SK-N-SH treated with all-trans-retinoic acid at 6 μM for 48 hours (cell line): ENCODE measurements at regions not wholly inside any gene's neighbourhood (a gene's known extent, or its start where the extent isn't known, plus 50 kb on each side); places are given as distances from the start of the nearest gene placed in this dataset.

ENCODE experiments used
- ATAC-seq: fragments of 200-7000 bp; cut with Tn5 transposase; 3 replicates; pipeline ENCODE4 v1.9.1; 2020; ENCODE audit warnings: mild to moderate bottlenecking, moderate library complexity
- ARNTL ChIP-seq: fragments of 450-650 bp; formaldehyde crosslinking; IDR thresholded peaks from 2 replicates; pipeline ENCODE4 v1.5.0; 2020; ENCODE audit warnings: low read depth, mild to moderate bottlenecking, moderate library complexity, borderline replicate concordance
- BACH2 ChIP-seq: fragments of 250-450 bp; sonication (Bioruptor Pico); IDR thresholded peaks from 2 replicates; pipeline ENCODE4 v1.9.0; 2021; ENCODE audit warnings: mild to moderate bottlenecking, borderline replicate concordance
- CSDC2 ChIP-seq: fragments of 250-450 bp; sonication (Bioruptor Pico); IDR thresholded peaks from 2 replicates; pipeline ENCODE4 v1.5.0; 2020; ENCODE audit warnings: mild to moderate bottlenecking, moderate library complexity
- ESRRG ChIP-seq: fragments of 250-450 bp; sonication (Bioruptor Pico); IDR thresholded peaks from 2 replicates; pipeline ENCODE4 v1.6.1; 2021; ENCODE audit warnings: mild to moderate bottlenecking
- OSR1 ChIP-seq: fragments of 250-450 bp; sonication (Bioruptor Pico); IDR thresholded peaks from 2 replicates; pipeline ENCODE4 v1.8.0; 2022; ENCODE audit warnings: moderate library complexity, mild to moderate bottlenecking, inconsistent platforms
- PPARA ChIP-seq: fragments of 250-450 bp; sonication (Bioruptor Pico); IDR thresholded peaks from 2 replicates; pipeline ENCODE4 v1.5.0; 2020; ENCODE audit warnings: mild to moderate bottlenecking, borderline replicate concordance
- RARB ChIP-seq: fragments of 250-450 bp; sonication (Bioruptor Pico); IDR thresholded peaks from 2 replicates; pipeline ENCODE4 v1.8.0; 2021; ENCODE audit warnings: mild to moderate bottlenecking, moderate library complexity
- SNAI2 ChIP-seq: fragments of 250-450 bp; sonication (Bioruptor Pico); IDR thresholded peaks from 2 replicates; pipeline ENCODE4 v1.5.0; 2020; ENCODE audit warnings: mild to moderate bottlenecking, moderate library complexity
- TOX ChIP-seq: fragments of 250-450 bp; sonication (Bioruptor Pico); IDR thresholded peaks from 2 replicates; pipeline ENCODE4 v1.8.0; 2021; ENCODE audit warnings: mild to moderate bottlenecking, moderate library complexity, borderline replicate concordance
- ZC3H10 ChIP-seq: fragments of 250-450 bp; sonication (Bioruptor Pico); IDR thresholded peaks from 2 replicates; pipeline ENCODE4 v1.5.1; 2021; ENCODE audit warnings: mild to moderate bottlenecking, moderate library complexity
- ZFP3 ChIP-seq: fragments of 250-450 bp; sonication (Bioruptor Pico); IDR thresholded peaks from 2 replicates; pipeline ENCODE4 v1.5.0; 2020; ENCODE audit warnings: mild to moderate bottlenecking, moderate library complexity
- ZNF565 ChIP-seq: fragments of 450-650 bp; formaldehyde crosslinking; conservative IDR thresholded peaks from 2 replicates; pipeline ENCODE4 v1.5.0; 2020; ENCODE audit warnings: low read depth, mild to moderate bottlenecking, moderate library complexity
- ZNF70 ChIP-seq: fragments of 450-650 bp; formaldehyde crosslinking; IDR thresholded peaks from 2 replicates; pipeline ENCODE4 v1.5.0; 2020; ENCODE audit warnings: mild to moderate bottlenecking, moderate library complexity
- ZNF8 ChIP-seq: fragments of 450-650 bp; formaldehyde crosslinking; IDR thresholded peaks from 2 replicates; pipeline ENCODE4 v1.5.0; 2020; ENCODE audit warnings: mild to moderate bottlenecking, moderate library complexity
- TF ChIP-seq, protein P1 (sequence below): fragments of 250-450 bp; sonication (Bioruptor Pico); IDR thresholded peaks from 2 replicates; pipeline ENCODE4 v1.8.0; 2020; ENCODE audit warnings: mild to moderate bottlenecking, moderate library complexity, borderline replicate concordance
- TF ChIP-seq, protein P2 (sequence below): fragments of 250-450 bp; sonication (Bioruptor Pico); IDR thresholded peaks from 2 replicates; pipeline ENCODE4 v1.5.0; 2020; ENCODE audit warnings: mild to moderate bottlenecking, moderate library complexity
- TF ChIP-seq, protein P3 (sequence below): fragments of 250-450 bp; sonication (Bioruptor Pico); IDR thresholded peaks from 2 replicates; pipeline ENCODE4 v1.5.1; 2020; ENCODE audit warnings: low read depth, mild to moderate bottlenecking, moderate library complexity
- TF ChIP-seq, protein P4 (sequence below): fragments of 250-450 bp; sonication (Bioruptor Pico); IDR thresholded peaks from 2 replicates; pipeline ENCODE4 v1.8.0; 2021; ENCODE audit warnings: low read depth, mild to moderate bottlenecking, moderate library complexity, borderline replicate concordance

DNA sequence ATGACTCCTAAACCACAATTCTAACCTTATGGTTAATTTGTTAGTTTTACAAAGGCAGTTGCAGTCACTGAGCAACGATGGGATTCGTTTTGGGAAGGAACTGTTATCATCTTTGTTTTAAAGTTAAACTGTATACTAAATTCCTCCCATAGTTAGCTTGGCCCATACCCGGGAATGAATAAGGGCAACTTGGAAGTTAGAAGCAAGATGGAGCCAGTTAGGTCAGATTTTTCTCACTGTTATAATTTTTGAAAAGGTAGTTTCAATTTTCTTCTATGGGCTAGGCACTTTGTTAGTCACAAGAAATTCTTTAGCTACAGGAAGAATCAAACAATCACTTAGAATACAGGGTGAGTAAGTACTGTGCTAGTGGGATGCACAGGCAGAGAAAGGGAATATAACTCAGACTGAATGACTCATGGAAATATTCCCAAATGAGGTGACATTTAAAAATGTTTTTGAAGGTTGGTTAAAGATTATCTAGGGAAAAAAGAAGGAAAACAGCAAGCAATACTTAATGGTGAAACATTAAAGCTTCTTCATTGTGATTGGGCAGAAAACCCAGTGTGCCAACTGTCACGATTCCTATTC is 153.6 kb downstream of the MAGEB17 start:
- peak; percentile 42; the same call in 2 of the 3 replicates for ATAC-seq
- TF ChIP-seq SNAI2 (CRISPR knock-in tag) (no peak), ZNF70 (no peak), ESRRG (CRISPR knock-in tag) (no peak), OSR1 (CRISPR knock-in tag) (peak; percentile 31; the same call in 1 of the 2 replicates)

DNA sequence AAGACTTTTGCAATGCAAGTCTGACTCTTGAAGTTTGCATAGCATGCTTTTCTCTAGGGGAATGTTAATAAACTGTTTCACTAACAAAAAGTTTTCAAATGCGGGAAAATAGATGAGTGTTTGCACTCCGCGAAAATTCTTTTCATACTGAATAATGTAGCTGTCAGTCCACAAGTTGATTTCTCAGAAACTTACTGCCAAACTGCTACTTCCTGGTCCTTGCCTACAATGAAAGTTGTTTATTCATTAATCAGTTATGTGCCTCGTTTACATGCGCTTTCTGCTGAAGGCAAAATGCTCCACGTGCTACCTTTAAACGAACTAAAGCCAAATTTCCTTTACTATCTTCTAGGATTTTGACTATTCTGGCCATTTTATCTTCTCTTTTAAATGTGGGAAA is 166.2 kb downstream of the MAGEB17 start:
- no peak for ATAC-seq
- TF ChIP-seq ZNF70 = no peak
- no peak for TF ChIP-seq SNAI2 (CRISPR knock-in tag)
- TF ChIP-seq ZNF8 (CRISPR knock-in tag) = no peak
- TF ChIP-seq TOX (CRISPR knock-in tag) = no peak
- no peak for TF ChIP-seq ESRRG (CRISPR knock-in tag)
- TF ChIP-seq CSDC2 = no peak
- TF ChIP-seq, protein P1, sequence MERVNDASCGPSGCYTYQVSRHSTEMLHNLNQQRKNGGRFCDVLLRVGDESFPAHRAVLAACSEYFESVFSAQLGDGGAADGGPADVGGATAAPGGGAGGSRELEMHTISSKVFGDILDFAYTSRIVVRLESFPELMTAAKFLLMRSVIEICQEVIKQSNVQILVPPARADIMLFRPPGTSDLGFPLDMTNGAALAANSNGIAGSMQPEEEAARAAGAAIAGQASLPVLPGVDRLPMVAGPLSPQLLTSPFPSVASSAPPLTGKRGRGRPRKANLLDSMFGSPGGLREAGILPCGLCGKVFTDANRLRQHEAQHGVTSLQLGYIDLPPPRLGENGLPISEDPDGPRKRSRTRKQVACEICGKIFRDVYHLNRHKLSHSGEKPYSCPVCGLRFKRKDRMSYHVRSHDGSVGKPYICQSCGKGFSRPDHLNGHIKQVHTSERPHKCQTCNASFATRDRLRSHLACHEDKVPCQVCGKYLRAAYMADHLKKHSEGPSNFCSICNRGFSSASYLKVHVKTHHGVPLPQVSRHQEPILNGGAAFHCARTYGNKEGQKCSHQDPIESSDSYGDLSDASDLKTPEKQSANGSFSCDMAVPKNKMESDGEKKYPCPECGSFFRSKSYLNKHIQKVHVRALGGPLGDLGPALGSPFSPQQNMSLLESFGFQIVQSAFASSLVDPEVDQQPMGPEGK (CRISPR knock-in tag) = no peak
- no peak for TF ChIP-seq ZNF565 (CRISPR knock-in tag)
- no peak for TF ChIP-seq OSR1 (CRISPR knock-in tag)
- TF ChIP-seq BACH2 (CRISPR knock-in tag) = no peak

DNA sequence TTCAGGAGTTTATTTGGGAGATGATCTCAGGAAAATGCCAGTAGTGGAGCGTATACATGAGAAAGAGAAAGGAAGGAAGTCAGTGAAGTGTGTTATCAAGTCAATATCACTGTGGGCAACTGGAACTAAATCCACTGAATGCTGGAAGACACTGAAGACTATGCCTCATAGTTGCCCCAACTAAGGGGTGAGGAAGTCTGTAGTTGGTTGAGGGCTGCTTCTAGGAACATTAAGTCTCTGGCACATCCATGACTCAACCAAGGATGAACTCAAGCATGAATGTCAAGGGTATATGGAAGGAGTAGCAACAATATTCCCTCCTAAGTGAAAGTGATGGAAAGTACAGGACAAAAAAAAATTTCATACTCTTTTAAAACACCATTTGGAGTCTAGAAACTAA is 167.9 kb downstream of the MAGEB17 start:
- TF ChIP-seq, protein P2, sequence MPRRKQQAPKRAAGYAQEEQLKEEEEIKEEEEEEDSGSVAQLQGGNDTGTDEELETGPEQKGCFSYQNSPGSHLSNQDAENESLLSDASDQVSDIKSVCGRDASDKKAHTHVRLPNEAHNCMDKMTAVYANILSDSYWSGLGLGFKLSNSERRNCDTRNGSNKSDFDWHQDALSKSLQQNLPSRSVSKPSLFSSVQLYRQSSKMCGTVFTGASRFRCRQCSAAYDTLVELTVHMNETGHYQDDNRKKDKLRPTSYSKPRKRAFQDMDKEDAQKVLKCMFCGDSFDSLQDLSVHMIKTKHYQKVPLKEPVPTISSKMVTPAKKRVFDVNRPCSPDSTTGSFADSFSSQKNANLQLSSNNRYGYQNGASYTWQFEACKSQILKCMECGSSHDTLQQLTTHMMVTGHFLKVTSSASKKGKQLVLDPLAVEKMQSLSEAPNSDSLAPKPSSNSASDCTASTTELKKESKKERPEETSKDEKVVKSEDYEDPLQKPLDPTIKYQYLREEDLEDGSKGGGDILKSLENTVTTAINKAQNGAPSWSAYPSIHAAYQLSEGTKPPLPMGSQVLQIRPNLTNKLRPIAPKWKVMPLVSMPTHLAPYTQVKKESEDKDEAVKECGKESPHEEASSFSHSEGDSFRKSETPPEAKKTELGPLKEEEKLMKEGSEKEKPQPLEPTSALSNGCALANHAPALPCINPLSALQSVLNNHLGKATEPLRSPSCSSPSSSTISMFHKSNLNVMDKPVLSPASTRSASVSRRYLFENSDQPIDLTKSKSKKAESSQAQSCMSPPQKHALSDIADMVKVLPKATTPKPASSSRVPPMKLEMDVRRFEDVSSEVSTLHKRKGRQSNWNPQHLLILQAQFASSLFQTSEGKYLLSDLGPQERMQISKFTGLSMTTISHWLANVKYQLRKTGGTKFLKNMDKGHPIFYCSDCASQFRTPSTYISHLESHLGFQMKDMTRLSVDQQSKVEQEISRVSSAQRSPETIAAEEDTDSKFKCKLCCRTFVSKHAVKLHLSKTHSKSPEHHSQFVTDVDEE (CRISPR knock-in tag) = no peak
- TF ChIP-seq, protein P3, sequence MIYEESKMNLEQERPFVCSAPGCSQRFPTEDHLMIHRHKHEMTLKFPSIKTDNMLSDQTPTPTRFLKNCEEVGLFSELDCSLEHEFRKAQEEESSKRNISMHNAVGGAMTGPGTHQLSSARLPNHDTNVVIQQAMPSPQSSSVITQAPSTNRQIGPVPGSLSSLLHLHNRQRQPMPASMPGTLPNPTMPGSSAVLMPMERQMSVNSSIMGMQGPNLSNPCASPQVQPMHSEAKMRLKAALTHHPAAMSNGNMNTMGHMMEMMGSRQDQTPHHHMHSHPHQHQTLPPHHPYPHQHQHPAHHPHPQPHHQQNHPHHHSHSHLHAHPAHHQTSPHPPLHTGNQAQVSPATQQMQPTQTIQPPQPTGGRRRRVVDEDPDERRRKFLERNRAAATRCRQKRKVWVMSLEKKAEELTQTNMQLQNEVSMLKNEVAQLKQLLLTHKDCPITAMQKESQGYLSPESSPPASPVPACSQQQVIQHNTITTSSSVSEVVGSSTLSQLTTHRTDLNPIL (CRISPR knock-in tag) = no peak
- no peak for TF ChIP-seq ZNF8 (CRISPR knock-in tag)
- no peak for TF ChIP-seq ARNTL (CRISPR knock-in tag)
- TF ChIP-seq TOX (CRISPR knock-in tag) = no peak
- TF ChIP-seq RARB (CRISPR knock-in tag) = no peak
- no peak for TF ChIP-seq BACH2 (CRISPR knock-in tag)
- TF ChIP-seq PPARA (CRISPR knock-in tag) = no peak
- TF ChIP-seq OSR1 (CRISPR knock-in tag) = no peak
- no peak for TF ChIP-seq SNAI2 (CRISPR knock-in tag)
- TF ChIP-seq ESRRG (CRISPR knock-in tag) = no peak
- no peak for ATAC-seq

DNA sequence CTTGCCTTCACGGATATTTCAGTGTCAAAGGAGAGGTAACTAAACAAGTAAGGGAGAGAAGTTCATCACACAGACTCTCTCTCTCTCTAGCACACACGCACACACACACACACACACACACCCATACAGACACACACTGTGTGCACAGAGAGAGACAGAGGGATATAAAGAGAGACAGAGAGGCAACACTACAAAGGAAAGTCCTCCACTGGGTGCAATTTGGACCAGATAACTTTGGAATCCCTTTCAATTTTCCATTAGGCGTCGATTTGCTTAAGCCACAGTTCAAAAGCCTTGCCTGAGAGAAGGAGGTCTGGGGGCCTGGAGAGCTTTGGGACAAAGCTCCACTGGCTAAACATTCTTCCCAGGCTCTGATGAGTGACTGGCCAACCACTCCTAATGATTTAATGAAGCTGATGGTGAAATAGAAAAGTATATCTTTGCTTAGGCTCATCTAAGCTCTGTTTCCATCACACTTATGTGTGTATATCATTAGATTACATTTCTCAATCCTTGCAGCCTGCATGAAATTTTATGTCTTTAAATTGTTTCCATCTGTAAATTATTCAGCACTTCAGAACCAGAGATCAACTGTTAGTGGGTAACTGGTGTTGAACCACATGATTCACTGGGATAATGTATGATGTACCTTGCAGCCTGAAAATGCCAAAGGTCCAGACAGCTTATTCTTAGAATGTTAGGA is 180.8 kb downstream of the MAGEB17 start:
- no peak for ATAC-seq
- TF ChIP-seq, protein P3 (CRISPR knock-in tag) = no peak
- TF ChIP-seq, protein P2 (CRISPR knock-in tag) = no peak
- no peak for TF ChIP-seq RARB (CRISPR knock-in tag)
- no peak for TF ChIP-seq ARNTL (CRISPR knock-in tag)
- TF ChIP-seq, protein P1 (CRISPR knock-in tag) = no peak
- no peak for TF ChIP-seq ESRRG (CRISPR knock-in tag)
- no peak for TF ChIP-seq PPARA (CRISPR knock-in tag)
- TF ChIP-seq TOX (CRISPR knock-in tag) = no peak
- TF ChIP-seq, protein P4, sequence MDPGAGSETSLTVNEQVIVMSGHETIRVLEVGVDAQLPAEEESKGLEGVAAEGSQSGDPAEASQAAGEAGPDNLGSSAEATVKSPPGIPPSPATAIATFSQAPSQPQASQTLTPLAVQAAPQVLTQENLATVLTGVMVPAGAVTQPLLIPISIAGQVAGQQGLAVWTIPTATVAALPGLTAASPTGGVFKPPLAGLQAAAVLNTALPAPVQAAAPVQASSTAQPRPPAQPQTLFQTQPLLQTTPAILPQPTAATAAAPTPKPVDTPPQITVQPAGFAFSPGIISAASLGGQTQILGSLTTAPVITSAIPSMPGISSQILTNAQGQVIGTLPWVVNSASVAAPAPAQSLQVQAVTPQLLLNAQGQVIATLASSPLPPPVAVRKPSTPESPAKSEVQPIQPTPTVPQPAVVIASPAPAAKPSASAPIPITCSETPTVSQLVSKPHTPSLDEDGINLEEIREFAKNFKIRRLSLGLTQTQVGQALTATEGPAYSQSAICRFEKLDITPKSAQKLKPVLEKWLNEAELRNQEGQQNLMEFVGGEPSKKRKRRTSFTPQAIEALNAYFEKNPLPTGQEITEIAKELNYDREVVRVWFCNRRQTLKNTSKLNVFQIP (CRISPR knock-in tag) = no peak
- TF ChIP-seq OSR1 (CRISPR knock-in tag) = no peak
- no peak for TF ChIP-seq BACH2 (CRISPR knock-in tag)
- TF ChIP-seq ZC3H10 = no peak
- no peak for TF ChIP-seq ZFP3 (CRISPR knock-in tag)
